Tibial nerve (tissue), 4 donors: ENCODE measurements at regions not wholly inside any gene's neighbourhood (a gene's known extent, or its start where the extent isn't known, plus 50 kb on each side); places are given as distances from the start of the nearest gene placed in this dataset.

Source experiments
- DNase-seq, 2 donors: peaks; one replicate each; pipeline ENCODE4 v3.0.0-alpha.2; 2019; ENCODE audit warnings: low spot score in 2 of 2
- H3K27ac ChIP-seq, 4 donors: fragments of 200-600 bp; sonication (generic) in 3 of 4; one replicate each; pipeline ENCODE4 v1.5.1; 2017 to 2019; ENCODE audit warnings: mild to moderate bottlenecking in 1 of 4
- H3K27me3 ChIP-seq, 2 donors: fragments of 200-600 bp; sonication (generic) in 1 of 2; one replicate each; pipeline versions ENCODE4 v1.5.1 to v1.6.0; 2017 to 2019
- H3K36me3 ChIP-seq, 3 donors: fragments of 200-600 bp; sonication (generic); one replicate each; pipeline ENCODE4 v1.5.1; 2018 to 2019
- H3K4me1 ChIP-seq, 4 donors: fragments of 200-600 bp; sonication (generic) in 3 of 4; one replicate each; pipeline ENCODE4 v1.5.1; 2017 to 2019
- H3K4me3 ChIP-seq, 4 donors: fragments of 200-600 bp; sonication (generic) in 3 of 4; one replicate each; pipeline ENCODE4 v1.5.1; 2017 to 2019; ENCODE audit warnings: mild to moderate bottlenecking in 1 of 4, moderate library complexity in 1 of 4
- H3K9me3 ChIP-seq, 4 donors: fragments of 200-600 bp; sonication (generic) in 3 of 4; one replicate each; pipeline ENCODE4 v1.5.1; 2017 to 2019
- CTCF ChIP-seq, 5 experiments: fragments of 200-600 bp in 3 of 5; fragments of 450-650 bp in 2 of 5; sonication (generic) in 3 of 5; IDR thresholded peaks; one replicate each; pipeline ENCODE4 v1.5.1; 2016 to 2019; ENCODE audit warnings: antibody characterized with exemption in 5 of 5, mild to moderate bottlenecking in 3 of 5, moderate library complexity in 2 of 5
- EP300 ChIP-seq, 2 donors: sonication (generic); formaldehyde crosslinking; IDR thresholded peaks; one replicate each; pipeline ENCODE4 v1.6.1; 2017; ENCODE audit warnings: antibody characterized with exemption in 2 of 2, mild to moderate bottlenecking in 1 of 2
- POLR2A ChIP-seq, 2 donors: fragments of 450-650 bp; IDR thresholded peaks; one replicate each; pipeline ENCODE4 v1.6.1; 2017; ENCODE audit warnings: antibody characterized with exemption in 2 of 2, mild to moderate bottlenecking in 2 of 2, moderate library complexity in 2 of 2
- WGBS, 2 donors: methylation state at CpG; one replicate each; pipeline ENCODE4 v1.1.5; 2018; 5-methylcytosine and 5-hydroxymethylcytosine counted together

- Histone ChIP-seq H3K9me3 (peaks cover 0 to 21% (median 0%) of the 10 kb centered on the region in 4 donors), H3K4me1 (no peaks in the 10 kb centered on the region), H3K27me3 (no peaks in the 10 kb centered on the region), H3K4me3 (no peak overlapping the region), H3K36me3 (no peaks in the 10 kb centered on the region), H3K27ac (no peak overlapping the region)
- no peak for DNase-seq
- 68 to 83% methylated on average over 4 of the region's 4 CpGs for WGBS, 2 donors
- TF ChIP-seq POLR2A (IDR thresholded peaks at IDR 0.05) (no peak), CTCF (IDR thresholded peaks at IDR 0.05) (no peak), EP300 (IDR thresholded peaks at IDR 0.05) (no peak)
These were observed 398.4 kb downstream of the RPS29 start for GRCh38 chr14:49187799-49188198.

GRCh38 chr14:49173765-49174373 is 412.3 kb downstream of the RPS29 start:
- no peak overlapping the region for H3K27ac ChIP-seq
- DNase-seq, result peak in 1 of 2 donors; percentile 21
- TF ChIP-seq POLR2A (IDR thresholded peaks at IDR 0.05) (no peak), CTCF (IDR thresholded peaks at IDR 0.05) (peak in 2 of 5 experiments; percentile 5 to 11)
- peaks cover 0 to 7% (median 0%) of the 10 kb centered on the region in 4 donors for H3K9me3 ChIP-seq
- H3K27me3 ChIP-seq, result no peaks in the 10 kb centered on the region
- H3K36me3 ChIP-seq, result no peaks in the 10 kb centered on the region
- no peaks in the 10 kb centered on the region for H3K4me1 ChIP-seq
- 12 to 31% methylated on average over 3 of the region's 3 CpGs for WGBS, 2 donors
- no peak overlapping the region for H3K4me3 ChIP-seq

- Histone ChIP-seq H3K4me1 (no peaks in the 10 kb centered on the region), H3K9me3 (no peaks in the 10 kb centered on the region), H3K27me3 (no peaks in the 10 kb centered on the region), H3K36me3 (no peaks in the 10 kb centered on the region), H3K27ac (no peak overlapping the region), H3K4me3 (no peak overlapping the region)
- TF ChIP-seq CTCF (IDR thresholded peaks at IDR 0.05) (no peak), EP300 (IDR thresholded peaks at IDR 0.05) (no peak), POLR2A (IDR thresholded peaks at IDR 0.05) (no peak)
- WGBS, 2 donors, result 53 to 61% methylated on average over 2 of the region's 2 CpGs
- DNase-seq, result no peak
These were observed 422.1 kb downstream of the RPS29 start for GRCh38 chr14:49164074-49164473.

- Histone ChIP-seq H3K4me1 (no peaks in the 10 kb centered on the region), H3K36me3 (no peaks in the 10 kb centered on the region), H3K27ac (no peak overlapping the region), H3K27me3 (no peaks in the 10 kb centered on the region), H3K4me3 (no peak overlapping the region), H3K9me3 (no peaks in the 10 kb centered on the region)
- TF ChIP-seq EP300 (IDR thresholded peaks at IDR 0.05) (no peak), POLR2A (IDR thresholded peaks at IDR 0.05) (no peak), CTCF (IDR thresholded peaks at IDR 0.05) (no peak)
- DNase-seq, result no peak
- 58 to 74% methylated on average over 2 of the region's 2 CpGs for WGBS, 2 donors
These were observed 425.2 kb downstream of the RPS29 start for GRCh38 chr14:49160983-49161382.

- Histone ChIP-seq H3K4me1 (no peaks in the 10 kb centered on the region), H3K4me3 (no peak overlapping the region), H3K36me3 (no peaks in the 10 kb centered on the region), H3K27ac (no peak overlapping the region), H3K27me3 (no peaks in the 10 kb centered on the region), H3K9me3 (no peaks in the 10 kb centered on the region)
- no peak for DNase-seq
- no peak for TF ChIP-seq POLR2A (IDR thresholded peaks at IDR 0.05)
- TF ChIP-seq CTCF (IDR thresholded peaks at IDR 0.05), result no peak
- no peak for TF ChIP-seq EP300 (IDR thresholded peaks at IDR 0.05)
These were observed 427.1 kb downstream of the RPS29 start for GRCh38 chr14:49159081-49159480.
